ENCODE measurements at regions not wholly inside any gene's neighbourhood (a gene's known extent, or its start where the extent isn't known, plus 50 kb on each side); places are given as distances from the start of the nearest gene placed in this dataset.

DNA sequence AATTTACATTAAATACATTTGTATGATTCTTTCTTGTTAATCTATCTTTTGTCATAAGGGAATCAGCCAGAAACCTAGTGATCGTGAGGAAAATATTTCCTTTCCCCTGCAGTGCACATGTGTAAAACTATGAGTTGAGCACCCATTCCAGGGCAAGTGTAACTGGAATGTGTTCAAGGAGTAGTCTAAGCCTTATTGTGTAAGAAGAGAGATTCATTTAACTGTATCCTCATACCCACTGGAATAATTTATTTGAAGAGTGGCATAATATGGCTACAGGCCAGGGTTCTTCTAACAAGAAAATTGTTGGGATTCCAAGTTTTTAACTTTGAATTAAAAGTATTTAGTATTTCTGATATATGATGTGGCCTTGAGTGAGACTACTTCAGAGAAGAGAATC lies 1692.7 kb downstream of the EFNA5 start:
- H3K4me3 ChIP-seq (ENCODE audit: low read length): no peak overlapping the region

DNA sequence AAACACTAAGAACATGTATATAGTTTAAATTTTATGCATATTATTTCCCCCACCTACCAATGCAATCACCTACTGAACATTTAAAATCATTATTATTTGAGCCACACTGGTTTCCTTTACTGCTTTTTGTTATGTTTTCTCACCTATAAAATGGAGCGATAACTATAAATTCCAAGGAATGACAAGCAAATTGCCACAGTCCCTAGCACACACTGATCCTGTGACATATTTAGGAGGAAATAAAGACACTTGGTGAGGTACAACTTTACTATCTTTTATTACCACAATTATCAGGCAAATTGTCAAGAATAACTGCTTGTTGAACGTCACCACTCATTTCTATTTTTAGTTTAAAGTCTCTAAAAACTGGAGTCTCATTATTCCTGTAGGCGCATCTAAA lies 1693.6 kb downstream of the EFNA5 start:
- peak overlapping the region; percentile 18 for H2AFZ ChIP-seq (ENCODE audit: low read depth, low read length)
- H3K4me3 ChIP-seq (ENCODE audit: low read length): no peak overlapping the region
- no peaks in the 10 kb centered on the region for H3K4me1 ChIP-seq (ENCODE audit: insufficient read depth, low read length)
- H3K27me3 ChIP-seq (ENCODE audit: insufficient read depth, low read length): no peaks in the 10 kb centered on the region
- no peaks in the 10 kb centered on the region for H3K9me3 ChIP-seq (ENCODE audit: low read length)
- H3K36me3 ChIP-seq (ENCODE audit: insufficient read depth, low read length): no peaks in the 10 kb centered on the region

More for the DNA sequence above, 1692.7 kb downstream of the EFNA5 start:
- Histone ChIP-seq H2AFZ (ENCODE audit: low read depth, low read length) (no peak overlapping the region), H3K27me3 (ENCODE audit: insufficient read depth, low read length) (no peaks in the 10 kb centered on the region), H3K9me3 (ENCODE audit: low read length) (no peaks in the 10 kb centered on the region), H3K36me3 (ENCODE audit: insufficient read depth, low read length) (no peaks in the 10 kb centered on the region), H3K4me1 (ENCODE audit: insufficient read depth, low read length) (no peaks in the 10 kb centered on the region)

- no peaks in the 10 kb centered on the region for H3K4me1 ChIP-seq (ENCODE audit: insufficient read depth, low read length)
- no peak overlapping the region for H2AFZ ChIP-seq (ENCODE audit: low read depth, low read length)
- H3K9me3 ChIP-seq (ENCODE audit: low read length): no peaks in the 10 kb centered on the region
- no peaks in the 10 kb centered on the region for H3K36me3 ChIP-seq (ENCODE audit: insufficient read depth, low read length)
- H3K4me3 ChIP-seq (ENCODE audit: low read length): no peak overlapping the region
- H3K27me3 ChIP-seq (ENCODE audit: insufficient read depth, low read length): no peaks in the 10 kb centered on the region
These were observed 1699.8 kb downstream of the EFNA5 start for GRCh38 chr5:105970919-105971318.

DNA sequence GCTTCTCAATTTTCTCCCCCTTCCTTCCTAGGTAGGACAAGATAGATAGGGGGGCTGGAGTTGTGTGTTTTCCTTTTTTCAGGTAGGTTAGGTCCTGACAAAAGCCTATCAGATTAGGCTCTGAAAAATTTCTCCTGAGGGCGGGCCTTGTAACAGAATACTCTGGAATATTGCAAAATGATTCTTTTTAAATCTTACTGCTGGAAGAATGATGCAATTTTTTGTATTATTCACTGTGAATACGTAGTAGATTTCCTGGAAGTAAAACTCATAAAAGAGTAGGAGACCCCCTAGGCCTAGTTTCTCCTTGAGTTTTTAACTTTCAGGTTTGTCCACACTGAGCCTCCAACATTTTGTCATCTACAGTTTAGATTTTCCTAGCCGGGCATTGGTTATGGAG lies 1701.8 kb downstream of the EFNA5 start:
- no peak overlapping the region for H2AFZ ChIP-seq (ENCODE audit: low read depth, low read length)
- no peaks in the 10 kb centered on the region for H3K36me3 ChIP-seq (ENCODE audit: insufficient read depth, low read length)
- peaks cover 3% of the 10 kb centered on the region for H3K4me1 ChIP-seq (ENCODE audit: insufficient read depth, low read length)
- H3K9me3 ChIP-seq (ENCODE audit: low read length): no peaks in the 10 kb centered on the region
- no peak overlapping the region for H3K4me3 ChIP-seq (ENCODE audit: low read length)
- H3K27me3 ChIP-seq (ENCODE audit: insufficient read depth, low read length): no peaks in the 10 kb centered on the region

DNA sequence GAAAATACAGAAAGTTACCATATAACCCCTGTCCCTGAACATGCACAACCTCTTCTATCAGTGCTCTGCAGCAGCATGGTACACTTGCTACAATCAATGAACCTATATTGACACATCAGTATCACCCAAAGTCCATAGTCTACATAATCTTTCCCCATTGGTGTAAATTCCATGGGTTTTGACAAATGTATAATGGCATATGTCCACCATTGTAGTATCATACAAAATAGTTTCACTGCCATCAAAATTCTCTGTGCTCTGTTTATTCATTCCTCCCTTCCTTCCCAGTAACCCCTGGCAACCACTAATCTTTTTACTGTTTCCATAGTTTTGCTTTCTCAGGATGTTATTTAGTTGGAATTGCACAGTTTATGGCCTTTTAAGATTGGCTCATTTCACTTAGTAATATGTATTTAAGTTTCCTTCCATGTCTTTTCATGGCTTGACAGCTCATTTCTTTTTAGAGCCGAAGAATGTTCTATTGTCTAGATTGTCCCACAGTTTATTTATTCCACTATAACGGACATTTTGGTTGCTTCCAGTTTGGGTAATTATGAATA lies 1707.0 kb downstream of the EFNA5 start:
- H3K27me3 ChIP-seq (ENCODE audit: insufficient read depth, low read length): no peaks in the 10 kb centered on the region
- peaks cover 8% of the 10 kb centered on the region for H3K4me1 ChIP-seq (ENCODE audit: insufficient read depth, low read length)
- peak overlapping the region; percentile 31 for H2AFZ ChIP-seq (ENCODE audit: low read depth, low read length)
- H3K36me3 ChIP-seq (ENCODE audit: insufficient read depth, low read length): no peaks in the 10 kb centered on the region
- no peaks in the 10 kb centered on the region for H3K9me3 ChIP-seq (ENCODE audit: low read length)
- H3K4me3 ChIP-seq (ENCODE audit: low read length): no peak overlapping the region

DNA sequence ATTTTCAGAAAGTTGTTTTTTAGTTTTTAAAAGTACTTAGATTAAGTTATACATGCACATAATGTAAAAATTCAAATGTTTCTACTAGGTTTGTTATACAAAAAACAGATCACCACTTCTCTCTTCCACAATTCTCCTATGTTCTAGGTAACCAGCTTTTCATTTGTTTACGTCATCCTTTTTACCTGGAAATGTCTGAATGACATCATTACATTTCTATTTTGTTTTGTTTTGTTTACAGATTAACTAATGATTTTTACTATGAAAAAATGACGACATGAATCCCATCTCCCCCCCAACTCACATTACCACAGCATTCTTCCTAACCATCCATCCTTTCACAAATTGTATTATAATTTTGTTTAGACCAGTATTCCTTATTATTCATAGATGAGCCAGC lies 1709.2 kb downstream of the EFNA5 start:
- Histone ChIP-seq H3K9me3 (ENCODE audit: low read length) (no peaks in the 10 kb centered on the region), H3K4me3 (ENCODE audit: low read length) (no peak overlapping the region), H3K4me1 (ENCODE audit: insufficient read depth, low read length) (peaks cover 8% of the 10 kb centered on the region), H2AFZ (ENCODE audit: low read depth, low read length) (no peak overlapping the region), H3K36me3 (ENCODE audit: insufficient read depth, low read length) (no peaks in the 10 kb centered on the region), H3K27me3 (ENCODE audit: insufficient read depth, low read length) (no peaks in the 10 kb centered on the region)

GRCh38 chr5:105956456-105957196 lies 1714.1 kb downstream of the EFNA5 start:
- Histone ChIP-seq H3K9me3 (ENCODE audit: low read length) (no peaks in the 10 kb centered on the region), H3K4me3 (ENCODE audit: low read length) (no peak overlapping the region), H2AFZ (ENCODE audit: low read depth, low read length) (no peak overlapping the region), H3K4me1 (ENCODE audit: insufficient read depth, low read length) (no peaks in the 10 kb centered on the region), H3K27me3 (ENCODE audit: insufficient read depth, low read length) (no peaks in the 10 kb centered on the region), H3K36me3 (ENCODE audit: insufficient read depth, low read length) (no peaks in the 10 kb centered on the region)

GRCh38 chr5:105954341-105954740 lies 1716.4 kb downstream of the EFNA5 start:
- no peaks in the 10 kb centered on the region for H3K4me1 ChIP-seq (ENCODE audit: insufficient read depth, low read length)
- H3K36me3 ChIP-seq (ENCODE audit: insufficient read depth, low read length): no peaks in the 10 kb centered on the region
- H3K9me3 ChIP-seq (ENCODE audit: low read length): no peaks in the 10 kb centered on the region
- H2AFZ ChIP-seq (ENCODE audit: low read depth, low read length): no peak overlapping the region
- no peaks in the 10 kb centered on the region for H3K27me3 ChIP-seq (ENCODE audit: insufficient read depth, low read length)
- H3K4me3 ChIP-seq (ENCODE audit: low read length): no peak overlapping the region

- no peaks in the 10 kb centered on the region for H3K9me3 ChIP-seq (ENCODE audit: low read length)
- no peaks in the 10 kb centered on the region for H3K27me3 ChIP-seq (ENCODE audit: insufficient read depth, low read length)
- H3K4me3 ChIP-seq (ENCODE audit: low read length): no peak overlapping the region
- no peaks in the 10 kb centered on the region for H3K4me1 ChIP-seq (ENCODE audit: insufficient read depth, low read length)
- no peaks in the 10 kb centered on the region for H3K36me3 ChIP-seq (ENCODE audit: insufficient read depth, low read length)
- H2AFZ ChIP-seq (ENCODE audit: low read depth, low read length): no peak overlapping the region
These were observed 1717.1 kb downstream of the EFNA5 start for GRCh38 chr5:105953616-105954015.

DNA sequence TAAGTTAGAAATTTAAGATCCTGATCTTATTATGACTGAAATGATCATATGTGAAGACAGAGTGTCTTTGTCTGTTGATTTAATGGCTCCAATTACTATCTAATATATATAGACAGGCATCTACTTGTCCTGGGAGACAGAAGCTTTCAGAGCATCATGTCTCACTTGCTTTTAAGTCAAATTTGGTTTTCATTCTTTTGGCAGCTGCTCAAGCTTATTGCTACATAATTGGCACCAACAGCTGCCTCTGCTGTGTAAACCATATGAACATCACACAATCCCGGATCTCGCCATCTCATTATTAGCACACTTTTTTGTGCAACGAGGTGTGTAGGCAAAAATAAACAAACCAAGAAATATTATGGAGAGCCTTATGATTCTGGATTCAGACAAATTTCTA lies 1717.9 kb downstream of the EFNA5 start:
- Histone ChIP-seq H3K4me3 (ENCODE audit: low read length) (no peak overlapping the region), H2AFZ (ENCODE audit: low read depth, low read length) (no peak overlapping the region), H3K9me3 (ENCODE audit: low read length) (no peaks in the 10 kb centered on the region), H3K36me3 (ENCODE audit: insufficient read depth, low read length) (no peaks in the 10 kb centered on the region), H3K4me1 (ENCODE audit: insufficient read depth, low read length) (no peaks in the 10 kb centered on the region), H3K27me3 (ENCODE audit: insufficient read depth, low read length) (no peaks in the 10 kb centered on the region)

DNA sequence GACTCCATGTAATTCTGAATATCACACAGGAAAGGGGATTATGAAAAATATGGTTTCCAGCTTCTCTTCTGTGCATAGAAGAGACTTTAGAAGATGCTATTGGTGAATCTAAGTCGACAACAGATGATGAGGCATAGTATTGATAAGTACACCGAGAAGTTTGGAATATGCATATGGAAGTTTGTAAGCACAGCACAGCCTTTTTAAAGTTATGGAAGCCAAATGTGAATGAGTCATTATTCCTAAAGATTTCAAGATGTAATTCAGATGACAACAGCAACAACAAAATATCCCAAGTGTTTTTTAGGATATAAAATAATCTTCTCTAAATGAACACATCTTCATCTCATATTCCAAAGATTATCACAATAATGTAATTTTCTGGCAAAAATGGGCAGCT lies 1723.3 kb downstream of the EFNA5 start:
- no peaks in the 10 kb centered on the region for H3K27me3 ChIP-seq (ENCODE audit: insufficient read depth, low read length)
- H3K4me1 ChIP-seq (ENCODE audit: insufficient read depth, low read length): no peaks in the 10 kb centered on the region
- no peaks in the 10 kb centered on the region for H3K36me3 ChIP-seq (ENCODE audit: insufficient read depth, low read length)
- no peak overlapping the region for H2AFZ ChIP-seq (ENCODE audit: low read depth, low read length)
- no peaks in the 10 kb centered on the region for H3K9me3 ChIP-seq (ENCODE audit: low read length)
- H3K4me3 ChIP-seq (ENCODE audit: low read length): no peak overlapping the region

DNA sequence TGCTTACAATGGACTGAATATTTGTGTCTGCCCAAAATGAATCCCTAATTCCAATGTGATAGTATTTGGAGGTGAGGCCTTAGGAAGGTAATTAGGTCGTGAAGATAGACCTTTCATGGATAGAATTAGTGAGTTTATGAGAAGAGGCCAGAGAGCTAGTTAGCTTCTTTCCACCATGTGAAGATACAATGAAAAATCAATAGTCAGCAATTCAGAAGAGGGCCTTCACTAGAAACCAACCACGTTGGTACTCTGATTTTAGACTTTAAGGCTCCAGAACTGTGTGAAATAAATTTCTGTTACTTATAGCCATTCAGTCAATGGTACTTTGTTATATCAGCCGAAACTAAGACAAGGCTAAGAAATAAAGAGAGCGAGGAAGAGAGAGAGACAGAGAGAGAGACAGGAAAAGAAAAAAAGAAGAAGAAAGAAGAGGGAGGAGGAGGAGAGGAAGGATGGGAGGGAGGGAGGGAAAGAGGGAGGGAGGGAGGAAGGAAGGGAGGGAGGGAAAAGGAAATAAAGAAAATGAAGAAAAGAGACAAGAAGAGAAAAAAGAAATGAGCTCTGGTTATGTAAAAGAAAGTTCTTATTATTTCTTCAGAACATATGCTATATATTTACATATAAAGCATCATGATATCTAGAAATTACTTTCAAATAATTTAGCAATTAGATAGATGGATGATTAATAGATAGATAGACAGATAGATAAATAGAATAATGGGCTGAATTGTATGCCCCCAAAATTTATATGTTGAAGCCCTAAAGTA lies 1725.3 kb downstream of the EFNA5 start:
- Histone ChIP-seq H3K36me3 (ENCODE audit: insufficient read depth, low read length) (no peaks in the 10 kb centered on the region), H3K4me1 (ENCODE audit: insufficient read depth, low read length) (no peaks in the 10 kb centered on the region), H2AFZ (ENCODE audit: low read depth, low read length) (no peak overlapping the region), H3K27me3 (ENCODE audit: insufficient read depth, low read length) (no peaks in the 10 kb centered on the region), H3K9me3 (ENCODE audit: low read length) (no peaks in the 10 kb centered on the region), H3K4me3 (ENCODE audit: low read length) (no peak overlapping the region)

DNA sequence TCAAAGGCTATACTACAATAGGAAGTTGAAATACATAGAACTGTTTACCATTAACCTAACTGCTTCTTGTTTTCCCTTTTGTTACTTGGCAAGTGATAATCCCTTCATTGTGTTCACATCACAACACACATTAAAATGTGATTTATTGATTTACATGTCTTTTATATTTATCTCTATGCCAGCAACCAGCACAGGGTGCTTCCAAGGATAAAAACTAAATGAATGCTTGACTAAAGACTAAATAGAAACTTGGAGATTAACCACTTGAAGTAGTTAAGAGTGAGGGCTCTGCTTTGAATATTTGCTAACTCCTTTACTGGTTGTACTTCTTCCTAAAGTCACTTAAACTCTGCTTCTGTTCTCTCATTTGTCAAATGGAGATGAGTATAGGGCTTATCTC lies 1730.6 kb downstream of the EFNA5 start:
- H3K9me3 ChIP-seq (ENCODE audit: low read length): no peaks in the 10 kb centered on the region
- H2AFZ ChIP-seq (ENCODE audit: low read depth, low read length): no peak overlapping the region
- no peaks in the 10 kb centered on the region for H3K4me1 ChIP-seq (ENCODE audit: insufficient read depth, low read length)
- H3K27me3 ChIP-seq (ENCODE audit: insufficient read depth, low read length): no peaks in the 10 kb centered on the region
- H3K4me3 ChIP-seq (ENCODE audit: low read length): no peak overlapping the region
- H3K36me3 ChIP-seq (ENCODE audit: insufficient read depth, low read length): no peaks in the 10 kb centered on the region

Measured in neuron (in vitro differentiated cells).